DMS153 treated with DMSO at 0.1 percent for 48 hours (cell line): ENCODE measurements at regions not wholly inside any gene's neighbourhood (a gene's known extent, or its start where the extent isn't known, plus 50 kb on each side); places are given as distances from the start of the nearest gene placed in this dataset.
"Not testable (repeated sequence)": the region's sequence is repeated elsewhere in the genome, so short reads cannot be mapped to it uniquely, and the experiment has no call there.

Source experiments
- DNase-seq: peaks from one replicate; lab custom pipeline; 2025; ENCODE audit not compliant: unreplicated experiment; lab: John Stamatoyannopoulos, UW

DNA sequence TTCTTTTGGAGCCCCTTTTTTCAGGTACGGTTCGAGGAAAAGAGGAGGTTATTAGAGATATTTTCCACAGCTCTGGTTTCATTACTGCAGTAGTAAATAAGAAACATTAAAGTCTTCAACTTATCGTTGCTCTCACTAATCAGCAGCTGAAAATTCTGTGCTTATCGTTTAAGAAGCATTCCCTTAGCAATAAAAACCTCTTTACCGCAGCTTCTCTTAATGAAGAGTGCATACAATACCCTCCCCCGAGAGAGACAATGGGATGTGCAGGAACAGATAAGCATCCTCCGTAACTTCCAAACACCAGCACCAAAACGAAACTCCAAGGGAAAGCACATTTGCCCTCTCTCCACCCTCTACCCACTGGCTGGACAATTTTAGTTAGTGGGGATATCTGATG lies 384.5 kb downstream of the NEBL start:
- DNase-seq: no peak

DNA sequence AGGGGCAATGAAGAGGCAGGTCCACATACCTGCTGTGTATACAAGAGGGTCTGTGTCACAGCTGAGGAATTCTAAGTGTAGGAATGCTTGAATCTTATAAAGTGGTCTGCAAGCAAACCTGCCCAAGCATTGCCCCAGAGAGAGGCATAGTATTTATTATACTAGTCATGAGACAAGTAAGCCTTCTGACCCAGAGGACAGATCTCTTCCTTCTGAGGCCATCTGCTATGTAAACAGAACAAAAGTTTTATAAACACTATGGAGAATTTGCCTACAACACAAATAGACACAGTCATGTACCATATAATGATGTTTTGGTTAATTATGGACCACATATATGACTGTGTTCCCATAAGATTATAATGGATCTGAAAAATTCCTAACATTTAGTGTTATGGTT lies 388.2 kb downstream of the NEBL start:
- no peak for DNase-seq

GRCh38 chr10:20502903-20503585 lies 394.1 kb downstream of the NEBL start:
- peak; percentile 1 for DNase-seq

DNA sequence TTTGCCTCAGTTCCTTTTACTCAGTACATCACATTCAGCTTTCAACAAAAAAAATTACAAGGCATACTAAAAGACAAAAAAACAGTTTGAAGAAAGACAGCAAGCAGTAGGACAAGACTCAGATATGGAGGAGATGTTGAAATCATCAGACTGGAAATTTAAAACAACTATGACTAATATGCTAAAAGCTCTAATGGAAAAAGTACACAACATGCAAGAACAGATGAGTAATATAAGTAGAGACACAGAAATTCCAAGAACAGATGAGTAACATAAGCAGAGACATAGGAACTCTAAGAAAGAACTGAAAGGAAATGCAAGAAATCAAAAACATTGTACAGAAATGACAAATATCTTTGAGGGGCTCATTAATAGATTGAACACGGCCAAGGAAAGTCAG lies 402.6 kb downstream of the NEBL start:
- no peak for DNase-seq

GRCh38 chr10:20492447-20492846 lies 404.7 kb downstream of the NEBL start:
- DNase-seq: no peak

DNA sequence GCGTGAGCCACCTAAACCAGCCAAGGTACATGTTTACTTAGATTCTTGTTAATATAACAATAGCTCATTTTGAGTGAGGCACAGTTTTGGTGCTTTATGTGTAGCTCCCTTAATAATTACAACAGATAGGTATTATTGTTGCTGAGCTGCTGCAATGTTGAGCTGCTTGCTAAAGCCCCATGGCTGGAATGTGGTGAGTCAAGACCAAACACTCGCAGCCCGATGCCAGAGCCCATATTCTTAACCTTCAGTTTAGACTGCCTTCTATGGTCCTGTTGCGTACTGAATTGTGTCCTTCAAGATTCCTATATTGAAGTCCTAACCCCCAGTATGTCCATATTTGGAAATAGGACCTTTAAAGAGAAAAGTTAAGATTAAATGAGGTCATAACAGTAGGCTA lies 407.1 kb downstream of the NEBL start:
- DNase-seq: no peak

DNA sequence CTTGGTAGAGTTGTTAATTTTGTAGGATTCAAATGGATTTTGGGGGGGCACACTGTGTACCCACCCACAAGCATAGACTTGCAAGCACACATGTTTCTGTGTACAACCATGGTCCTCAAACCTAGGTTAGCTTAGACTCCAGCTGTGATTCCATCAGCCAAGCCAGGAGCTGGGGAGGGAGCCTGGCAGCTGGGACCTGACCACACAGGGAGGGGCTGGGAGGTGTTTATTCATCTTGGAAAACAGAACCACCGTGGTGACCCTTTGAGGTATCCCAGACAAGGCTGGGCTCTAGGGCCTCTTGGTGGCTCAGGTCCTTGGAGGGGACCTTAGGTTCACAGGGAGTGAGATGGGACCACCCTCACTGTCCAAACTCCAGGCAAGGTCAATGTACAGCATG lies 410.3 kb downstream of the NEBL start:
- no peak for DNase-seq

- DNase-seq: no peak
Measured at GRCh38 chr10:20485554-20485953, 411.6 kb downstream of the NEBL start.

- no peak for DNase-seq
Measured at GRCh38 chr10:20481054-20481453, 416.1 kb downstream of the NEBL start.

- not testable (repeated sequence) for DNase-seq
Measured at GRCh38 chr10:20480575-20480974, 416.5 kb downstream of the NEBL start.

DNA sequence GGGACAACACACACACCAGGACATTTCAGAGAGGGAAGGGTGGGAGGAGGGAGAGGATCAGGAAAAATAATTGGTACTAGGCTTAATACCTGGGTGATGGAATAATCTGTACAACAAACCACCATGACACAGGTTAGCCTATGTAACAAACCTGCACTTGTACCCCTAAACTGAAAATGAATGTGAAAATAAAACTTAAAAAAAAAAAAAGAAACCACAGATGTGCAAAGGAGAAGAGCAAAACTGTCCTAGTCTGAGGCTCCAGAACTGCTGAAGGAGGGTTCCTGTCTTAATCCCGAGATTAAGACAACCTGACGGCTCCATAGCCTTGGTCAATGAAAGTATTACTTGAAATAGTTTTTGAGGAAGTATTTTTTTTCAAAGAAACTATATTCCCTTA lies 423.0 kb downstream of the NEBL start:
- no peak for DNase-seq

DNA sequence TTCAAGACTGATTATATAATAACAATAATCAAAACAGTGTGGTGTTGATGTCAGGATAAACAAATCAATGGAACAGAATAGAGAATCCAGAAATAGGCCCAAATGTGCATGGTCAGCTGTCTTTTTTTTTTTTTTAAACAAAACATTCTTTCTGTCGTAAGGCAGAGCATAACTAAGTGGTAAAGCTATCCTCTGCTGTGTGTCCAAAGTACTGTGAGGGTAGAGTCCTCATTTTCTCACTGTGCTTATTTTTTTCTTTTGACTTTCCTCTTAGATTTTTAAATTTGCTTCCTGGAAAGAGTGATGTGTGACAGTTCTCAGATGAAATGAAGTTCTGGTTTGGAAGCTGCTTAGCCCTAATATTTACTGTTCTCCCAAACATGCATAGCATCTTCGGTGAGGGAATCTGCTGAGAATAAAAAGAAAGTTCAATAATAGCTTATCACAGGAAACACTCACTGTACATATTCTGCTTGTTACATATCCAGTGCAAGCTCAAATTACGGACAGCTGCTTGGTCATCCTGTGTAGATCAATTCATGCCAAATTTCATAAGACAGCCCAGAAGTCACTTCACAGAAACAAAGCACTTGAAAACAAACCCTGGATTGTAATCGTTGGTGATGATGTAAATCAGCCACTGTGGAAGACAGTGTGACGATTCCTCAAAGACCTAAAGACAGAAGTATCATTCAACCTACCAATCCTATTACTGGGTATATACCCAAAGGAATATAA lies 423.9 kb downstream of the NEBL start:
- no peak for DNase-seq

DNA sequence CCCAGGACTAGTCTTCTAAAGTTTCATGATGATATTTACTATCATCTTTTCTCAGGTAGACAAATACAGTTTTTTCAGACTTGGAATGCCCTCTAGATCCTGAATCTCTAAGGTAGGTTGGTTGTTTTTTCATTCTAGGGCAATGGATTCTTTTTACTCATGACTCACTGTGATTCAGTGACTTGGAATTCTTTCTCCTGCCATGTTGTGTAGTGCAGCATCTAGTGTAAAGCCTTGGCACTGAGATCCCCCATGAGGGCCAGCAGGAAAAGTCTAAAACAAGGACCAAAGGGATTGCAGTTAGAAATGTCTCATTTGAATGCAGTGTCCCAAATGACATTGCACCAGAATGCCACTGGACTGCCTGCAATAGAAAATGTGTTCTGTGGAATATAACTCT lies 430.4 kb downstream of the NEBL start:
- no peak for DNase-seq

DNA sequence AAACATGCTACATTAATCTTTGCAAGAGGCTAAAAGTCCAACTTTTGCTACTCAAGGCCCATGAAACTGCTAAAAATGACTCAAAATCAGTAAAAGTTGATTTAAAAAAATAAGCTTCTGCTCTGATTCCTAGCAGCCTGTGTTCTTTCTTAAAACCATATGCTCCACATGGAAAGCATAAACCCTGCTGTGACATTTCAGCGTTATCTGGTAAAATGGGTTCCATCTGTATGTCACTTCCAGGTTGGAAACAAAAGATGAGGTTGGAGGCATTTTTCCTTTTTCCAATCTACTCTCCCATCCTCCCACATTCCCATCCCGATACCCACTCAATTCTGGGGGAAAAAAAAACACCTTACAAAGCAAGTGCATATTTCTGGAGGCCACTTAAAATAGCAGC lies 439.5 kb downstream of the NEBL start:
- no peak for DNase-seq

GRCh38 chr10:20455774-20456173 lies 441.3 kb downstream of the NEBL start:
- DNase-seq: no peak

DNA sequence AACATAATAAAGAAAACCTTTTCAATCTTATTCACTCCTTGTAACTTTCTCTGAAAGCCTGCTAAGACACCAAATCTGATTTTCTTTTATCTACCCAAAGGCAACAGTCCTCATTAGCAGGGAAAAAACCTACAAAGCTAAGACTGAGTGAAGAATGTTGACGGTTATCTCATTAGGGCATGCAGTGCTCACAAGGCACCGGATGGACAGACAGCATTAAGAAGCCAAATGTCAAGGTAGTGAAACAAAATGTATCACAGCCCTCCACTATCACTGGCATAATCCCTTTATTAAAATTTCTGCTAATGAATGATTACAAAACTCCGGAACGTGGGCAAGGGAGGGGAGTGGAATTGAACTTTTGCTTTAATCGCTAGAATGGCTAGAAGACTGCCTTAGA lies 442.8 kb downstream of the NEBL start:
- DNase-seq: no peak

DNA sequence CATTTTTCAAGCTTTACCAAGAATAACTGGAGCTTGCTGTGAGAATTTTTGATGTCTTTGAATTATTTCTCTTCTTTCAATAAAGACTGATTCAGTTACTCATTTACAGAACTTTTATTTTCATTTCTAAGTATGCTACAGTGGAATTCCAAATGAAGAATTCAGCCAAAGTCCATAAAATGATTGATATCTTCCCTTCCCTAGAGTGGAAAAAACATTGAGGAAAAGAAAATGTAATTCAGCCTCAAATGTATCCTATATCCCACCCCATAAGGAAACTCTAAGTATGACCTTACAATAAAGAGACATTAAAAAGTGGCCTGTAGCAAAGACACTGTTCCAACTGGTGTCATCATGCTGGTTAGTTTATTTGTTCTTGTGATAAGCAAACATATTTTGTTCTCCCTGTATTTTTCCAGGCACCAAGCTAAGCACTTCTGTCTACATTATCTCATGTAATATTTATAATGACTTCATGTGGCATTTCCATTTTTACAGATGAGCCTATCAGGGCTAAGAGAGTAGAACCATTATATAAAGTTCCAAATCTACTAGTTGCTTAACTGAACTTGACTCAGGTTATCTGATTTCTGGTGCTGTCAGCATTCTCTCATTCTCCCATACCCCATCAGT lies 450.4 kb downstream of the NEBL start:
- DNase-seq: no peak

DNA sequence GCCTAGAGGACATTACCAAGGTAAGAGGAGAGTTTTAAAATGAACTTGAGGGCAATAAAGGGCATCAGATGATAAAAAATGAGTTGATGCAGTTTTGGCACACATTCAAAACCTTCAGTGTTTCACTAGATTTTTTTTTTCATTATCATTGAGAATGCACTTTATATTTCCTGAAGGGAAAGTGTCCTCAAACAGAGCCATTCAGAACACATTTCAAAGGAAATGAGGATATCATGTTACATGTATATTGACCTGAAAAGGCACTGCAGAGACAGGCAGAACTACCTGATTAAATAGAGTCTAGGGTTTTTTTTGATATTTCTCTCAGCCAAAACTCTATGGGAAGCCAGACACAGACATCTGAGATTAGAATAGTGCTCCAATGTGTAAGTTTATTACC lies 454.0 kb downstream of the NEBL start:
- DNase-seq: peak; percentile 33

GRCh38 chr10:20429742-20430141 lies 467.4 kb downstream of the NEBL start:
- DNase-seq: no peak

GRCh38 chr10:20427821-20428220 lies 469.3 kb downstream of the NEBL start:
- no peak for DNase-seq

DNA sequence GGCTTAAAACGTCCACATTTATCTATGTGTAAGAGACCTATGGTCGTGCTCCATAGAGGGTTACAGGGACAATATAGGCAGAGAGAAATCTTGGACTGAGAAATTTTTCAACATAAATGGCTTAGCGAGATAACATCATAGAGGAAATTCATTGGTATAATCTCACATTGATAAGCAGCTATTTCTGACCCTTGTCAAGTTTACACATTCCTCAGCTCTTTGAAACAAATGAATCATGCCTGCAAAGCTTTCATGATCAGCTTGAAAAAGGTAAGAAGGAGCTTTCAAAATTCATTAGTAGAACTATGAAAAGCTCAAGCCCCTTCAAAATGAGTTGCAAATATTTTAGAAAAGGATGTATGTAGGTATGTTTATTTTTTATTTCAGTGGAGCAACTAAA lies 478.8 kb downstream of the NEBL start:
- no peak for DNase-seq

GRCh38 chr10:20417791-20418190 lies 479.3 kb downstream of the NEBL start:
- DNase-seq: no peak
